Fibroblast of lung (primary cell): ENCODE measurements at regions not wholly inside any gene's neighbourhood (a gene's known extent, or its start where the extent isn't known, plus 50 kb on each side); places are given as distances from the start of the nearest gene placed in this dataset.

ENCODE experiments used
- CTCF ChIP-seq, 2 donors: IDR thresholded peaks in 1 of 2; conservative IDR thresholded peaks in 1 of 2; 1 replicate in 1 of 2; 2 replicates in 1 of 2; pipeline ENCODE4 v1.5.1; 2011 to 2012; ENCODE audit warnings: low read length in 2 of 2, control low read depth in 1 of 2, inconsistent platforms in 1 of 2, low read depth in 1 of 2, mild to moderate bottlenecking in 1 of 2
- EZH2 ChIP-seq: IDR thresholded peaks from 2 replicates; pipeline ENCODE4 v1.5.1; 2012; ENCODE audit warnings: low read length, control low read depth, mild to moderate bottlenecking; ENCODE audit errors: missing control alignments

GRCh38 chr6:140736231-140736630 is 1361.8 kb upstream of the CITED2 start:
- TF ChIP-seq CTCF (conservative IDR thresholded peaks at IDR 0.05 in 1 of 2, IDR thresholded peaks at IDR 0.05 in 1 of 2; ENCODE audit: low read depth in 1 of 2, low read length in 2 of 2) (no peak), EZH2 (no peak)
